ENCODE measurements at regions not wholly inside any gene's neighbourhood (a gene's known extent, or its start where the extent isn't known, plus 50 kb on each side); places are given as distances from the start of the nearest gene placed in this dataset.

DNA sequence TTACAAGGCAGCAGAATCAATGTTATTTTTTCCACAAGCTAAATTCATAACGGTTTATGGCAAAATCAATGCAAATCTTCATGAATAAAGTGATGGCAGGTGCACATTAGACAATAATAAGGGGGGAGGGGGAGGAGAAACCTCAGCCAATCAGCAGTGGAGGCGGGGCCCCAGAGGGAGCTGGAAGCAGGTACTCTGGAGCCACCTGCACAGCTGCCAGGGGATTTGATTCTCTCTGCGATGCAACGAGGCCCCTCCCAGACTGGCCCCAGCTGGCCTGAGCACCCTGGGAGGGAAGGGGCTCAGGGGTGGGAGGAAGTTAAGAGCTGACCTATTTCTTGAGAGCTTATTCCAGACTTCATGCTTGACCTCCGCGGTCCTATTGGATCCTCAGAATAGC lies 127.8 kb upstream of the IGSF21 start:
- TF ChIP-seq, protein P1, sequence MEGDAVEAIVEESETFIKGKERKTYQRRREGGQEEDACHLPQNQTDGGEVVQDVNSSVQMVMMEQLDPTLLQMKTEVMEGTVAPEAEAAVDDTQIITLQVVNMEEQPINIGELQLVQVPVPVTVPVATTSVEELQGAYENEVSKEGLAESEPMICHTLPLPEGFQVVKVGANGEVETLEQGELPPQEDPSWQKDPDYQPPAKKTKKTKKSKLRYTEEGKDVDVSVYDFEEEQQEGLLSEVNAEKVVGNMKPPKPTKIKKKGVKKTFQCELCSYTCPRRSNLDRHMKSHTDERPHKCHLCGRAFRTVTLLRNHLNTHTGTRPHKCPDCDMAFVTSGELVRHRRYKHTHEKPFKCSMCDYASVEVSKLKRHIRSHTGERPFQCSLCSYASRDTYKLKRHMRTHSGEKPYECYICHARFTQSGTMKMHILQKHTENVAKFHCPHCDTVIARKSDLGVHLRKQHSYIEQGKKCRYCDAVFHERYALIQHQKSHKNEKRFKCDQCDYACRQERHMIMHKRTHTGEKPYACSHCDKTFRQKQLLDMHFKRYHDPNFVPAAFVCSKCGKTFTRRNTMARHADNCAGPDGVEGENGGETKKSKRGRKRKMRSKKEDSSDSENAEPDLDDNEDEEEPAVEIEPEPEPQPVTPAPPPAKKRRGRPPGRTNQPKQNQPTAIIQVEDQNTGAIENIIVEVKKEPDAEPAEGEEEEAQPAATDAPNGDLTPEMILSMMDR (IDR thresholded peaks at IDR 0.05; ENCODE audit: low read length): no peak
- TF ChIP-seq EZH2 (IDR thresholded peaks at IDR 0.05; ENCODE audit: borderline replicate concordance, low read length): no peak

All from OCI-LY1 (cell line).